T1000 (cell line): ENCODE measurements at regions not wholly inside any gene's neighbourhood (a gene's known extent, or its start where the extent isn't known, plus 50 kb on each side); places are given as distances from the start of the nearest gene placed in this dataset.

Experiments used
- DNase-seq: peaks from one replicate; lab custom pipeline; 2025; ENCODE audit warnings: mixed read lengths; lab: John Stamatoyannopoulos, UW

- no peak for DNase-seq
Measured at GRCh38 chr3:139732729-139733128, 55.0 kb upstream of the NMNAT3 start.

GRCh38 chr3:139729300-139729699 is 51.5 kb upstream of the NMNAT3 start:
- no peak for DNase-seq

- no peak for DNase-seq
Measured at GRCh38 chr3:139728414-139728813, 50.6 kb upstream of the NMNAT3 start.
